IPS-20b (cell line): ENCODE measurements at regions not wholly inside any gene's neighbourhood (a gene's known extent, or its start where the extent isn't known, plus 50 kb on each side); places are given as distances from the start of the nearest gene placed in this dataset.

Source experiments
- H3K27ac ChIP-seq: one replicate; pipeline ENCODE4 v1.5.1; 2013; ENCODE audit warnings: low read length
- H3K27me3 ChIP-seq: 2 replicates; pipeline ENCODE4 v1.6.1; 2013; ENCODE audit warnings: mild to moderate bottlenecking, low read length, inconsistent platforms; ENCODE audit not compliant: insufficient read depth
- H3K36me3 ChIP-seq: 2 replicates; pipeline ENCODE4 v1.6.1; 2013; ENCODE audit warnings: low read depth, mild to moderate bottlenecking, inconsistent platforms, low read length, moderate library complexity; ENCODE audit not compliant: insufficient read depth
- H3K4me1 ChIP-seq: 2 replicates; pipeline ENCODE4 v1.6.1; 2013; ENCODE audit warnings: mild to moderate bottlenecking, control low read depth, inconsistent platforms, low read length, moderate library complexity; ENCODE audit not compliant: insufficient read depth
- H3K4me3 ChIP-seq: 2 replicates; pipeline ENCODE4 v1.5.1; 2013; ENCODE audit warnings: mild to moderate bottlenecking, low read length, inconsistent platforms
- H3K9ac ChIP-seq: 2 replicates; pipeline ENCODE4 v1.6.1; 2013; ENCODE audit warnings: low read depth, mild to moderate bottlenecking, inconsistent platforms, low read length, moderate library complexity
- H3K9me3 ChIP-seq: 2 replicates; pipeline ENCODE4 v1.6.1; 2013; ENCODE audit warnings: mild to moderate bottlenecking, low read depth, low read length, inconsistent platforms; ENCODE audit not compliant: insufficient read depth

- H3K27ac ChIP-seq = no peak overlapping the region
- H3K4me1 ChIP-seq = no peaks in the 10 kb centered on the region
- no peaks in the 10 kb centered on the region for H3K27me3 ChIP-seq
- no peaks in the 10 kb centered on the region for H3K36me3 ChIP-seq
- H3K9me3 ChIP-seq = peaks cover 7% of the 10 kb centered on the region
- no peak overlapping the region for H3K9ac ChIP-seq
- H3K4me3 ChIP-seq = no peak overlapping the region
Measured at GRCh38 chr13:46975173-46975572, 78.3 kb upstream of the HTR2A start.

- Histone ChIP-seq H3K9ac (no peak overlapping the region), H3K27ac (no peak overlapping the region), H3K27me3 (no peaks in the 10 kb centered on the region), H3K36me3 (no peaks in the 10 kb centered on the region), H3K4me3 (no peak overlapping the region), H3K4me1 (no peaks in the 10 kb centered on the region), H3K9me3 (no peaks in the 10 kb centered on the region; the same call in 1 of the 2 replicates)
Measured at GRCh38 chr13:46968450-46968849, 71.6 kb upstream of the HTR2A start.

DNA sequence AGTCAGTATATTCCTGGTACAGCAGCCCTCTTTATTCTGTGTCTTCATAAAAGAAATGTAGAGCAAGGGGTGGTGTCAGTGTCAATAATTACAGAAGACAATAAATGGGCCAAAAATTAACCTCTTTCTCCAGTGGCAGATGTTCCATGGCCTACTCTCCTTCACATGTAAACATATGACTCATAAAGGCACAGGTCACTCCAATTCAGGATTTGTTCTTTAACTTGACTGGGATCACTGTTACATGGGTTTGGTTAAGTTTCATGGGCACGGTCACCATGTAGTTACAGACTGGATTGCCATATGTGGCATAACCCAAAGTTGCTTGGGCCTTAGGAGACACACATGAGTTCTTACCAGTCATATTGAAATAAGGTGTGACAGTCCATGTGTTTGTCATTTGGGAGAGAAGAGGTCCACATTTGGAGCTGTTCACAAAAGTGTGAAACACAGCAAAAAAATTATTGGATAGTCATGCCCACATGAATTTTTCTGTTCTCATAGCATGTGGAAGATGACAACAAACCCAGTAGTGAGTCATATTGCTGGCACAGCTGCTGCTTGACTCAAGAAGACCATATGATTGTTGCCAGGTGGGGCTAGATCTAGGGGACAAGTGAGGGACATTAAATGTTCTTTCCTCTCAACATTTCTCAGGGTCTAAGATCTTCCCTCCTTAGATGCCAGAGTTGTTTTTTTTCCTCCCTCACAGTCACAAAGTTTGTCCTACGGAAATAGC, 68.1 kb upstream of the HTR2A start:
- no peaks in the 10 kb centered on the region for H3K36me3 ChIP-seq

DNA sequence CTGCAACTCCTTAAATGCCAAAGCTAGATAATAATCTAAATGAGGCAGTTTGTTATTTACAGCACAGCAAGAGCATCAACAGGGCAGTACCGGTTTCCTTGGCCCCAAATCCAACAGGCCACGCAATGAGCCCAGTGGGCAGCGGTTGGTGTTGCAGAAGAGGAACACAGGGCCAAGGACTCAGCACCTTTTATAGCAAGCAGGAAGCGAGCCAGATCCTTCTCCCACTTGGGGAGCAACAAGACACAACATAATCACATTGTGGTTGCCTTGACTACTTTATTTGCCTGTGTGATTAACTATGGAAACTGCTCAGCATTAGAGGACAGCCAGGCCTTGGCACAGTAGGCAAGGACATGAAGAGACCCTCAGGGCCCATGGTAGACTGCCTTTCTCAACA, 67.1 kb upstream of the HTR2A start:
- Histone ChIP-seq H3K27ac (no peak overlapping the region), H3K4me3 (no peak overlapping the region), H3K27me3 (no peaks in the 10 kb centered on the region), H3K36me3 (no peaks in the 10 kb centered on the region), H3K4me1 (no peaks in the 10 kb centered on the region), H3K9ac (no peak overlapping the region), H3K9me3 (no peaks in the 10 kb centered on the region; the same call in 1 of the 2 replicates)

More for the DNA sequence above, 68.1 kb upstream of the HTR2A start:
- no peaks in the 10 kb centered on the region for H3K27me3 ChIP-seq
- H3K4me1 ChIP-seq = no peaks in the 10 kb centered on the region
- H3K9me3 ChIP-seq = no peaks in the 10 kb centered on the region; the same call in 1 of the 2 replicates
- H3K4me3 ChIP-seq = no peak overlapping the region
- H3K9ac ChIP-seq = no peak overlapping the region
- no peak overlapping the region for H3K27ac ChIP-seq

- Histone ChIP-seq H3K9me3 (no peaks in the 10 kb centered on the region; the same call in 1 of the 2 replicates), H3K4me3 (no peak overlapping the region), H3K27ac (no peak overlapping the region), H3K4me1 (no peaks in the 10 kb centered on the region), H3K27me3 (no peaks in the 10 kb centered on the region), H3K36me3 (no peaks in the 10 kb centered on the region), H3K9ac (no peak overlapping the region)
Measured at GRCh38 chr13:46962281-46962941, 65.6 kb upstream of the HTR2A start.

DNA sequence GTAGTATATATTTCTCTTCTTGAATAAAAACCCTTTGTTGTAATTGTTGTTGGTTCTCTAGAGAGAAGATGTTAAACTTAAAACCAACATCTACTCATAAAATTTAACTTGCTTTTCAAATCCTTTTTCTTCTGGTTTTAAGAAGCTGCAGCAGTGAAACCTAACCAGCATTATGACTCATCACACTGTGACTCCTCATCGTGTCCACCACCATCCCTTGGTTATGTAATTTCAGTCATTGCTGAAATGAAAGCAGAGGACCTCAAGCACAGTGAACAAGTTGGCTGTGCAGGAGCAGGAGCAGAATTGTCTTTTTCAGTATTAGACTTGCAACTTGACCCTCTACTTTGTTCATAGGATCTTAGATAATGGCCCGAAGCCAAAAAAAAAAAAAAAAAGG, 64.9 kb upstream of the HTR2A start:
- no peaks in the 10 kb centered on the region for H3K4me1 ChIP-seq
- H3K27me3 ChIP-seq = no peaks in the 10 kb centered on the region
- no peaks in the 10 kb centered on the region for H3K36me3 ChIP-seq
- no peak overlapping the region for H3K27ac ChIP-seq
- H3K9ac ChIP-seq = no peak overlapping the region
- no peaks in the 10 kb centered on the region for H3K9me3 ChIP-seq
- no peak overlapping the region for H3K4me3 ChIP-seq

DNA sequence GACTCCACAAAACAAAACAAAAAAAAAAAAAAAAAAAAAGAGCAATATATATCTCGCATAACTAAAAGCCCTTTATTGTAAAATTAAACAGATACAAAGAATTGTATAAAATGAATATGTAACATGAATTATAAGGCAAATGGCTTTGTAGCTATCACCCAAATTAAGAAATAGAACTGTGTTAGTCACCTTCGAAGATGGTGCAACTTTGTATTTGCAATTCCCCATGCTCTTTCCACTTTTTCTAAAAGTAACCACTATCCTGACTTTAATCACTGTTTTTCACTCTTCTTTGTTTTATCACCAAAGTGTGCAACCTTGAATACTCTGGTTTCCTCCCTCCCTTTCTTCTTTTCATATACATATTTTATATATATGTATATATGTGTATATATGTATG, 57.1 kb upstream of the HTR2A start:
- no peak overlapping the region for H3K27ac ChIP-seq
- H3K9me3 ChIP-seq = no peaks in the 10 kb centered on the region
- no peak overlapping the region for H3K4me3 ChIP-seq
- H3K36me3 ChIP-seq = no peaks in the 10 kb centered on the region
- H3K27me3 ChIP-seq = no peaks in the 10 kb centered on the region
- H3K9ac ChIP-seq = no peak overlapping the region
- no peaks in the 10 kb centered on the region for H3K4me1 ChIP-seq

- Histone ChIP-seq H3K4me3 (no peak overlapping the region), H3K9ac (no peak overlapping the region), H3K27ac (no peak overlapping the region), H3K4me1 (no peaks in the 10 kb centered on the region), H3K36me3 (no peaks in the 10 kb centered on the region), H3K9me3 (no peaks in the 10 kb centered on the region), H3K27me3 (no peaks in the 10 kb centered on the region)
Measured at GRCh38 chr13:46953331-46953730, 56.5 kb upstream of the HTR2A start.

GRCh38 chr13:46951516-46951915, 54.7 kb upstream of the HTR2A start:
- Histone ChIP-seq H3K9ac (no peak overlapping the region), H3K4me3 (no peak overlapping the region), H3K36me3 (no peaks in the 10 kb centered on the region), H3K4me1 (peaks cover 13% of the 10 kb centered on the region), H3K27me3 (no peaks in the 10 kb centered on the region), H3K9me3 (no peaks in the 10 kb centered on the region), H3K27ac (no peak overlapping the region)

DNA sequence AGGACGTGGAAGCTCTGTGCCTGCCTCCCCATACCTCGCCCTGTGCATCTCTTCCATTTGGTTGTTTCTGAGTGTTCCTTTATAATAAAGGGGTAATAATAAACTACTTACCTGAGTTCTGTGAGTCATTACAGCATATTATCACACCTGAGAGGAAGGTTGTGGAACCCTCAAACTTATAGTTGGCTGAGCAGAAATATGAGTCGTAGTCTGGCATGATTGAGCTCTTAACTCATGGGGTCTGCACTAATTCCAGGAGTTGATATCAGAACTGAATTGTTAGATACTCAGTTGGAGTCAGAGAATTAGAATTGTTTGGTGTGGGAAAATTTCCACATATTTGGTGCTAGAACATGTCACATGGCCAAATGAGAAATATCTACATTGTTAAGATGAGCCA, 52.4 kb upstream of the HTR2A start:
- Histone ChIP-seq H3K27ac (no peak overlapping the region), H3K4me3 (no peak overlapping the region), H3K36me3 (no peaks in the 10 kb centered on the region), H3K4me1 (peaks cover 13% of the 10 kb centered on the region), H3K27me3 (no peaks in the 10 kb centered on the region), H3K9ac (no peak overlapping the region), H3K9me3 (peaks cover 20% of the 10 kb centered on the region)

- H3K9ac ChIP-seq = peak overlapping the region; percentile 36; the same call in 1 of the 2 replicates
- H3K27ac ChIP-seq = peak overlapping the region; percentile 18
- H3K36me3 ChIP-seq = no peaks in the 10 kb centered on the region
- peaks cover 27% of the 10 kb centered on the region for H3K9me3 ChIP-seq
- H3K4me1 ChIP-seq = peaks cover 13% of the 10 kb centered on the region
- H3K4me3 ChIP-seq = no peak overlapping the region
- H3K27me3 ChIP-seq = no peaks in the 10 kb centered on the region
Measured at GRCh38 chr13:46948338-46948737, 51.5 kb upstream of the HTR2A start.
